Tibial nerve (tissue), 4 donors: ENCODE measurements at regions not wholly inside any gene's neighbourhood (a gene's known extent, or its start where the extent isn't known, plus 50 kb on each side); places are given as distances from the start of the nearest gene placed in this dataset.
"Not testable (repeated sequence)": the region's sequence is repeated elsewhere in the genome, so short reads cannot be mapped to it uniquely, and the experiment has no call there.

Source experiments
- DNase-seq, 2 donors: peaks; one replicate each; pipeline ENCODE4 v3.0.0-alpha.2; 2019; ENCODE audit warnings: low spot score in 2 of 2
- H3K27ac ChIP-seq, 4 donors: fragments of 200-600 bp; sonication (generic) in 3 of 4; one replicate each; pipeline ENCODE4 v1.5.1; 2017 to 2019; ENCODE audit warnings: mild to moderate bottlenecking in 1 of 4
- H3K27me3 ChIP-seq, 2 donors: fragments of 200-600 bp; sonication (generic) in 1 of 2; one replicate each; pipeline versions ENCODE4 v1.5.1 to v1.6.0; 2017 to 2019
- H3K36me3 ChIP-seq, 3 donors: fragments of 200-600 bp; sonication (generic); one replicate each; pipeline ENCODE4 v1.5.1; 2018 to 2019
- H3K4me1 ChIP-seq, 4 donors: fragments of 200-600 bp; sonication (generic) in 3 of 4; one replicate each; pipeline ENCODE4 v1.5.1; 2017 to 2019
- H3K4me3 ChIP-seq, 4 donors: fragments of 200-600 bp; sonication (generic) in 3 of 4; one replicate each; pipeline ENCODE4 v1.5.1; 2017 to 2019; ENCODE audit warnings: mild to moderate bottlenecking in 1 of 4, moderate library complexity in 1 of 4
- H3K9me3 ChIP-seq, 4 donors: fragments of 200-600 bp; sonication (generic) in 3 of 4; one replicate each; pipeline ENCODE4 v1.5.1; 2017 to 2019
- EP300 ChIP-seq, 2 donors: sonication (generic); formaldehyde crosslinking; IDR thresholded peaks; one replicate each; pipeline ENCODE4 v1.6.1; 2017; ENCODE audit warnings: antibody characterized with exemption in 2 of 2, mild to moderate bottlenecking in 1 of 2
- POLR2A ChIP-seq, 2 donors: fragments of 450-650 bp; IDR thresholded peaks; one replicate each; pipeline ENCODE4 v1.6.1; 2017; ENCODE audit warnings: antibody characterized with exemption in 2 of 2, mild to moderate bottlenecking in 2 of 2, moderate library complexity in 2 of 2
- WGBS, 2 donors: methylation state at CpG; one replicate each; pipeline ENCODE4 v1.1.5; 2018; 5-methylcytosine and 5-hydroxymethylcytosine counted together
- TF ChIP-seq, protein P1 (sequence below), 5 experiments: fragments of 200-600 bp in 3 of 5; fragments of 450-650 bp in 2 of 5; sonication (generic) in 3 of 5; IDR thresholded peaks; one replicate each; pipeline ENCODE4 v1.5.1; 2016 to 2019; ENCODE audit warnings: antibody characterized with exemption in 5 of 5, mild to moderate bottlenecking in 3 of 5, moderate library complexity in 2 of 5

DNA sequence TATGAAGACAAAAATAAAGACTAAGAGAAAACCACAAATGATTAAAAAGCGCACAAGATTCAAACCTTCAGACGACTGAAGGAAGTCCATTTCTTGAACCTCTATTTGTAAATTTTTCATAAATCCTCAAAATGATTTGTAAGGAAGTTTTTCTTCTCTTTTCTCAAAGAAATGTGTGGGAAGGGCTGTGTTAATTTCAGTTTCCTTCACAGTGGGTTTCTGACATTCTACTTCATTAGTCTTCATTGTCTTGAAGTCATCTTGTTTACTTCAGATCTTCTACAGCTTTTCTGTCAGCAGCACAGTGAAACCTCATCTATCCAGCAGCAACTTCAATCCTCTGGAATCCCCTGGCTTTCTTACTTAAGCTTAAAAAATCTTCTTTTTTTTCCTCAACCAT is 87.6 kb upstream of the MYLIP start:
- no peak for DNase-seq
- Histone ChIP-seq H3K4me3 (no peak overlapping the region), H3K27me3 (no peaks in the 10 kb centered on the region), H3K9me3 (peaks cover 0 to 5% (median 0%) of the 10 kb centered on the region in 4 donors), H3K36me3 (no peaks in the 10 kb centered on the region), H3K27ac (no peak overlapping the region), H3K4me1 (peaks cover 0 to 22% (median 0%) of the 10 kb centered on the region in 4 donors)
- TF ChIP-seq POLR2A (IDR thresholded peaks at IDR 0.05) (no peak), EP300 (IDR thresholded peaks at IDR 0.05) (no peak)
- TF ChIP-seq, protein P1, sequence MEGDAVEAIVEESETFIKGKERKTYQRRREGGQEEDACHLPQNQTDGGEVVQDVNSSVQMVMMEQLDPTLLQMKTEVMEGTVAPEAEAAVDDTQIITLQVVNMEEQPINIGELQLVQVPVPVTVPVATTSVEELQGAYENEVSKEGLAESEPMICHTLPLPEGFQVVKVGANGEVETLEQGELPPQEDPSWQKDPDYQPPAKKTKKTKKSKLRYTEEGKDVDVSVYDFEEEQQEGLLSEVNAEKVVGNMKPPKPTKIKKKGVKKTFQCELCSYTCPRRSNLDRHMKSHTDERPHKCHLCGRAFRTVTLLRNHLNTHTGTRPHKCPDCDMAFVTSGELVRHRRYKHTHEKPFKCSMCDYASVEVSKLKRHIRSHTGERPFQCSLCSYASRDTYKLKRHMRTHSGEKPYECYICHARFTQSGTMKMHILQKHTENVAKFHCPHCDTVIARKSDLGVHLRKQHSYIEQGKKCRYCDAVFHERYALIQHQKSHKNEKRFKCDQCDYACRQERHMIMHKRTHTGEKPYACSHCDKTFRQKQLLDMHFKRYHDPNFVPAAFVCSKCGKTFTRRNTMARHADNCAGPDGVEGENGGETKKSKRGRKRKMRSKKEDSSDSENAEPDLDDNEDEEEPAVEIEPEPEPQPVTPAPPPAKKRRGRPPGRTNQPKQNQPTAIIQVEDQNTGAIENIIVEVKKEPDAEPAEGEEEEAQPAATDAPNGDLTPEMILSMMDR (IDR thresholded peaks at IDR 0.05) = no peak
- 62 to 64% methylated on average over 2 of the region's 2 CpGs for WGBS, 2 donors

DNA sequence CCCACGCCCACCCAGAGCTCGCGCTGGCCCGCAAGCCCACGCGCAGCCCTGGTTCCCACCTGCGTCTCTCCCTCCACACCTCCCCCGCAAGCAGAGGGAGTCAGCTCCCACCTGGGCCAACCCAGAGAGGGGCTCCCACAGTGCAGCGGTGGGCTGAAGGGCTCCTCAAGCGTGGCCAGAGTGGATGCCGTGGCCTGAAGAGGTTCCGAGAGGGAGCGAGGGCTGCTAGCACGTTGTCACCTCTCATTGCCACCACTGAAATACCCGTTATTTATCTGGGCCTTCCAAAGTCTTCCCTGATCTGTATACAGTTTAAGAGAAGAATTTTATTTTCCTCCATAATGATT is 88.3 kb upstream of the MYLIP start:
- no peaks in the 10 kb centered on the region for H3K36me3 ChIP-seq
- H3K4me1 ChIP-seq = peaks cover 0 to 22% (median 0%) of the 10 kb centered on the region in 4 donors
- H3K27ac ChIP-seq = no peak overlapping the region
- no peak overlapping the region for H3K4me3 ChIP-seq
- WGBS, 2 donors = 85 to 92% methylated on average over 11 to 15 of the region's 15 CpGs
- H3K9me3 ChIP-seq = peaks cover 0 to 5% (median 0%) of the 10 kb centered on the region in 4 donors
- DNase-seq = no peak
- no peaks in the 10 kb centered on the region for H3K27me3 ChIP-seq
- TF ChIP-seq EP300 (IDR thresholded peaks at IDR 0.05) = no peak
- TF ChIP-seq, protein P1 (IDR thresholded peaks at IDR 0.05) = no peak
- no peak for TF ChIP-seq POLR2A (IDR thresholded peaks at IDR 0.05)

DNA sequence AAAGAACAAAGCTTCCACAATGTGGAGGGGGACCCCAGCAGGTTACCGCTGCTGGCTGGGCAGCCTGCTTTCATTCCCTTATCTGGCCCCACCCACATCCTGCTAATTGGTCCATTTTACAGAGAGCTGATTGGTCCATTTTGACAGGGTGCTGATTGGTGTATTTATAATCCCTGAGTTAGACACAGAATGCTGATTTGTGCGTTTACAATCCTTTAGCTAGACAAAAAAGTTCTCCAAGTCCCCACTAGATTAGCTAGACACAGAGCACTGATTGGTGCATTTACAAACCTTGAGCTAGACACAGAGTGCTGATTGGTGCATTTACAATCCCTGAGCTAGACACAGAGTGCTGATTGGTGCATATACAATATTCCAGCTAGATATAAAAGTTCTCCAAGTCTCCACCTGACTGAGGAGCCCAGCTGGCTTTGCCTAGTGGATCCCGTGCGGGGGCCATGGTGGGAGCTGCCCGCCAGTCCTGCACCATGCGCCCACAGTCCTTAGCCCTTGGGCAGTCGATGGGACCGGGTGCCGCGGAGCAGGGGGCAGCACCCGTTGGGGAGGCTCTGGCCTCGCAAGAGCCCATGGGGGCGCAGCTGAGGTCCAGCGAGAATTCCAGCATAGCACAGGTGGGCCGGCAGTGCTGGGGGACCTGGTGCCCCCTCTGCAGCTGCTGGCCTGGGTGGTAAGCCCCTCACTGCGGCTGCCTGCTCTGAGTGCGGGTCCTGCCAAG is 88.8 kb upstream of the MYLIP start:
- 97 to 98% methylated on average over 15 to 16 of the region's 17 CpGs for WGBS, 2 donors
- H3K4me3 ChIP-seq, H3K36me3 ChIP-seq, H3K9me3 ChIP-seq, H3K27ac ChIP-seq, DNase-seq, H3K27me3 ChIP-seq: not testable (repeated sequence)
- H3K4me1 ChIP-seq = peaks cover 0 to 22% (median 0%) of the 10 kb centered on the region in 4 donors

DNA sequence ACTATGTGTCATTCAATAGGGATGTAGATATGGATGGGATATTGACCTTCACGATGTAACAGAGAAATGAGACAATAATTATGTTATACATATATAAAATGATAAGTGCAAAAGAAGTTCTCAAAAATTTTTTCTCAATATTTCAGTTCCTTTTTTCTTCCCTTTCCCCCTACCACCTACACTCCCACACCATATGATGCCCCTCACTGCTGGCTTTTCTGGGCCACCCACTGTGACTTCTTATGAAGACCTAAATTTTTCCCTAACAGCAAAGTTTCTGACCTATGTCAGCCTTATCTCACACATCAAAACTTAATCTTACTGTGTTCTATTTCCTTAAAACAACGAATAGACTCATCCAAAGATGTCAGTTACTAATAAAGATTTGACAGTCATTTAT is 89.9 kb upstream of the MYLIP start:
- Histone ChIP-seq H3K9me3 (peaks cover 0 to 5% (median 0%) of the 10 kb centered on the region in 4 donors), H3K36me3 (no peaks in the 10 kb centered on the region), H3K4me1 (peaks cover 0 to 17% (median 0%) of the 10 kb centered on the region in 4 donors), H3K4me3 (no peak overlapping the region), H3K27ac (no peak overlapping the region), H3K27me3 (no peaks in the 10 kb centered on the region)
- no peak for DNase-seq
- TF ChIP-seq, protein P1 (IDR thresholded peaks at IDR 0.05) = no peak
- no peak for TF ChIP-seq POLR2A (IDR thresholded peaks at IDR 0.05)
- no peak for TF ChIP-seq EP300 (IDR thresholded peaks at IDR 0.05)
- 82 to 85% methylated on average over 2 of the region's 2 CpGs for WGBS, 2 donors

GRCh38 chr6:16035488-16036080 is 93.3 kb upstream of the MYLIP start:
- TF ChIP-seq POLR2A (IDR thresholded peaks at IDR 0.05) = no peak
- TF ChIP-seq EP300 (IDR thresholded peaks at IDR 0.05) = no peak
- TF ChIP-seq, protein P1 (IDR thresholded peaks at IDR 0.05) = no peak
- Histone ChIP-seq H3K27ac (no peak overlapping the region), H3K4me1 (no peaks in the 10 kb centered on the region), H3K9me3 (peaks cover 0 to 3% (median 0%) of the 10 kb centered on the region in 4 donors), H3K36me3 (no peaks in the 10 kb centered on the region), H3K27me3 (no peaks in the 10 kb centered on the region), H3K4me3 (no peak overlapping the region)
- 92 to 94% methylated on average over 4 of the region's 4 CpGs for WGBS, 2 donors
- no peak for DNase-seq
